ENCODE measurements at regions not wholly inside any gene's neighbourhood (a gene's known extent, or its start where the extent isn't known, plus 50 kb on each side); places are given as distances from the start of the nearest gene placed in this dataset.

- no peaks in the 10 kb centered on the region for H3K79me2 ChIP-seq (ENCODE audit: insufficient read depth, low read length)
- no peaks in the 10 kb centered on the region for H3K23me2 ChIP-seq (ENCODE audit: insufficient read length, low read depth, low read length, poor library complexity, severe bottlenecking)
- no peak overlapping the region for H4K5ac ChIP-seq (ENCODE audit: insufficient read length, low read depth, low read length)
- no peak overlapping the region for H4K91ac ChIP-seq (ENCODE audit: insufficient read length, low read depth, low read length)
- H3K4me1 ChIP-seq (ENCODE audit: insufficient read depth, low read length) = peaks cover 2% of the 10 kb centered on the region; the same call in 1 of the 2 replicates
- Mint-ChIP-seq H3K9me3 (peaks cover under 1 to 6% of the 10 kb centered on the region in 2 experiments; a peak in 2 of 5 replicates), H3K27me3 (ENCODE audit: low read depth) (no peaks in the 10 kb centered on the region), H3K4me3 (no peak overlapping the region), H3K36me3 (ENCODE audit: insufficient read depth in 1 of 3, low read depth in 3 of 3) (no peaks in the 10 kb centered on the region), H3K4me1 (peaks cover 8 to 10% of the 10 kb centered on the region in 2 experiments), H3K27ac (no peak overlapping the region)
- no peak overlapping the region for H3K14ac ChIP-seq (ENCODE audit: insufficient read depth, low read length)
- H3K18ac ChIP-seq (ENCODE audit: insufficient read length, low read depth, low read length) = no peak overlapping the region
- no peak overlapping the region for H3K56ac ChIP-seq (ENCODE audit: insufficient read length, low read depth, low read length)
- H3K9ac ChIP-seq (ENCODE audit: extremely low read depth, insufficient read length, low read length) = no peak overlapping the region
- H2BK5ac ChIP-seq (ENCODE audit: insufficient read length, low read length) = no peak overlapping the region
- H3K4me2 ChIP-seq (ENCODE audit: insufficient read depth, insufficient read length, low read length) = no peak overlapping the region
- H2AK5ac ChIP-seq (ENCODE audit: insufficient read length, low read length) = no peak overlapping the region
- H2AFZ ChIP-seq (ENCODE audit: low read length) = no peak overlapping the region
- H3K27ac ChIP-seq (ENCODE audit: insufficient read length, low read depth, low read length) = no peak overlapping the region
- no peak overlapping the region for H2BK120ac ChIP-seq (ENCODE audit: low read depth, low read length, poor library complexity, severe bottlenecking)
- no peak overlapping the region for H4K8ac ChIP-seq (replicated peaks; ENCODE audit: insufficient read length, low read depth, low read length)
- WGBS (ENCODE audit: extremely low coverage, insufficient read length, low lambda C conversion rate) = no CpG with 5 or more reads among the region's 1 CpG
- no peaks in the 10 kb centered on the region for H3K9me3 ChIP-seq (ENCODE audit: control insufficient read depth, low read depth, low read length)
- no peaks in the 10 kb centered on the region for H4K20me1 ChIP-seq (ENCODE audit: control insufficient read depth, insufficient read depth, insufficient read length)
- H2BK12ac ChIP-seq (ENCODE audit: insufficient read length, low read depth, low read length) = no peak overlapping the region
- no peak overlapping the region for H2BK20ac ChIP-seq (ENCODE audit: low read depth, low read length, poor library complexity, severe bottlenecking)
- no peak for TF ChIP-seq CTCF (conservative IDR thresholded peaks at IDR 0.05)
- no peaks in the 10 kb centered on the region for H3K27me3 ChIP-seq (ENCODE audit: insufficient read depth, low read length)
- H2BK15ac ChIP-seq (ENCODE audit: low read depth, low read length) = no peak overlapping the region
- H3K79me1 ChIP-seq (ENCODE audit: insufficient read depth, low read depth, low read length, poor library complexity, severe bottlenecking) = no peaks in the 10 kb centered on the region
- no peak overlapping the region for H3K4ac ChIP-seq (ENCODE audit: low read depth, low read length)
- H3K23ac ChIP-seq (ENCODE audit: insufficient read length, low read depth, low read length) = no peak overlapping the region
- H3T11ph ChIP-seq (ENCODE audit: low read length) = no peak overlapping the region
- DNase-seq = no peak
These were observed 153.1 kb downstream of the FGF9 start for GRCh38 chr13:21823949-21824348.
